ENCODE measurements at regions not wholly inside any gene's neighbourhood (a gene's known extent, or its start where the extent isn't known, plus 50 kb on each side); places are given as distances from the start of the nearest gene placed in this dataset.

GRCh38 chr3:55320928-55321327 lies 166.2 kb downstream of the WNT5A start (continued):
- TF ChIP-seq ARID4B (CRISPR knock-in tag; IDR thresholded peaks at IDR 0.05; ENCODE audit: borderline replicate concordance) = no peak
- no peak for TF ChIP-seq GTF2I (CRISPR knock-in tag; conservative IDR thresholded peaks at IDR 0.05)

- H3K4me3 Mint-ChIP-seq = no peak overlapping the region
- TF ChIP-seq E2F4 (CRISPR knock-in tag; IDR thresholded peaks at IDR 0.05; ENCODE audit: borderline replicate concordance, low read depth) (no peak), PREB (CRISPR knock-in tag; IDR thresholded peaks at IDR 0.05; ENCODE audit: borderline replicate concordance) (no peak), ZNF396 (CRISPR knock-in tag; IDR thresholded peaks at IDR 0.05; ENCODE audit: borderline replicate concordance) (no peak)
- H3K9me3 Mint-ChIP-seq = no peaks in the 10 kb centered on the region
- POLR2A ChIA-PET = no interaction called here
- ATAC-seq (no peak), DNase-seq (ENCODE audit: low spot score) (no peak)
- no peaks in the 10 kb centered on the region for H3K27me3 Mint-ChIP-seq (ENCODE audit: low read depth)
- CTCF ChIA-PET = no interaction called here
- H3K4me1 Mint-ChIP-seq = 0 out of 2 replicates have a peak, but pooled peaks cover 3% of the 10 kb centered on the region
- no peaks in the 10 kb centered on the region for H3K36me3 Mint-ChIP-seq
- no peak overlapping the region for H3K27ac Mint-ChIP-seq
Measured at GRCh38 chr3:55315396-55315795, 171.7 kb downstream of the WNT5A start.

- Mint-ChIP-seq H3K36me3 (no peaks in the 10 kb centered on the region), H3K27me3 (ENCODE audit: low read depth) (no peaks in the 10 kb centered on the region), H3K27ac (no peak overlapping the region), H3K4me1 (0 out of 2 replicates have a peak, but pooled peaks cover 3% of the 10 kb centered on the region), H3K4me3 (no peak overlapping the region), H3K9me3 (no peaks in the 10 kb centered on the region)
- ChIA-PET CTCF (interaction anchor here (0.7 kb wide), 1 partner anchor 433 kb away, joined by 3 read pairs; no protein-coding TSS in a partner anchor), POLR2A (no interaction called here)
- DNase-seq (ENCODE audit: low spot score) = no peak
- ATAC-seq = no peak
- TF ChIP-seq ZNF317 (CRISPR knock-in tag; IDR thresholded peaks at IDR 0.05; ENCODE audit: borderline replicate concordance, low read depth) = no peak
- no peak for TF ChIP-seq RORB (CRISPR knock-in tag; IDR thresholded peaks at IDR 0.05)
- TF ChIP-seq GTF2I (CRISPR knock-in tag; conservative IDR thresholded peaks at IDR 0.05) = no peak
- TF ChIP-seq OVOL2 (CRISPR knock-in tag; IDR thresholded peaks at IDR 0.05; ENCODE audit: borderline replicate concordance) = no peak
- TF ChIP-seq RELA (CRISPR knock-in tag; IDR thresholded peaks at IDR 0.05; ENCODE audit: borderline replicate concordance) = no peak
- TF ChIP-seq FOXJ3 (CRISPR knock-in tag; IDR thresholded peaks at IDR 0.05; ENCODE audit: borderline replicate concordance) = no peak
- TF ChIP-seq ZNF671 (CRISPR knock-in tag; IDR thresholded peaks at IDR 0.05) = no peak
- no peak for TF ChIP-seq TEAD1 (CRISPR knock-in tag; IDR thresholded peaks at IDR 0.05)
- TF ChIP-seq SMAD3 (CRISPR knock-in tag; IDR thresholded peaks at IDR 0.05; ENCODE audit: borderline replicate concordance) = no peak
- no peak for TF ChIP-seq ZNF416 (CRISPR knock-in tag; IDR thresholded peaks at IDR 0.05)
- TF ChIP-seq ZNF232 (CRISPR knock-in tag; IDR thresholded peaks at IDR 0.05) = no peak
- no peak for TF ChIP-seq ZSCAN18 (CRISPR knock-in tag; IDR thresholded peaks at IDR 0.05)
- TF ChIP-seq NR1H2 (CRISPR knock-in tag; IDR thresholded peaks at IDR 0.05) = no peak
- TF ChIP-seq PRDM15 (CRISPR knock-in tag; IDR thresholded peaks at IDR 0.05) = no peak
- TF ChIP-seq AR (CRISPR knock-in tag; IDR thresholded peaks at IDR 0.05) = no peak
Measured at GRCh38 chr3:55313666-55314065, 173.4 kb downstream of the WNT5A start.
